Gastroesophageal sphincter (tissue), 3 donors: ENCODE measurements at regions not wholly inside any gene's neighbourhood (a gene's known extent, or its start where the extent isn't known, plus 50 kb on each side); places are given as distances from the start of the nearest gene placed in this dataset.

ENCODE experiments used
- POLR2A ChIP-seq, 2 donors: fragments of 450-650 bp; IDR thresholded peaks; one replicate each; pipeline ENCODE4 v1.6.1; 2017; ENCODE audit warnings: antibody characterized with exemption in 2 of 2, mild to moderate bottlenecking in 2 of 2, moderate library complexity in 1 of 2
- POLR2AphosphoS5 ChIP-seq: sonication (generic); formaldehyde crosslinking; IDR thresholded peaks from one replicate; pipeline ENCODE4 v1.6.1; 2017; ENCODE audit warnings: antibody characterized with exemption
- TF ChIP-seq, protein P1 (sequence below), 4 experiments: fragments of 200-600 bp in 2 of 4; fragments of 450-650 bp in 2 of 4; sonication (generic) in 1 of 4; IDR thresholded peaks; one replicate each; pipeline ENCODE4 v1.5.1; 2017 to 2019; ENCODE audit warnings: antibody characterized with exemption in 4 of 4, mild to moderate bottlenecking in 2 of 4, moderate library complexity in 2 of 4

GRCh38 chr10:35770817-35771355 is 128.8 kb upstream of the FZD8 start:
- TF ChIP-seq POLR2A (IDR thresholded peaks at IDR 0.05) (no peak), POLR2AphosphoS5 (no peak)
- TF ChIP-seq, protein P1, sequence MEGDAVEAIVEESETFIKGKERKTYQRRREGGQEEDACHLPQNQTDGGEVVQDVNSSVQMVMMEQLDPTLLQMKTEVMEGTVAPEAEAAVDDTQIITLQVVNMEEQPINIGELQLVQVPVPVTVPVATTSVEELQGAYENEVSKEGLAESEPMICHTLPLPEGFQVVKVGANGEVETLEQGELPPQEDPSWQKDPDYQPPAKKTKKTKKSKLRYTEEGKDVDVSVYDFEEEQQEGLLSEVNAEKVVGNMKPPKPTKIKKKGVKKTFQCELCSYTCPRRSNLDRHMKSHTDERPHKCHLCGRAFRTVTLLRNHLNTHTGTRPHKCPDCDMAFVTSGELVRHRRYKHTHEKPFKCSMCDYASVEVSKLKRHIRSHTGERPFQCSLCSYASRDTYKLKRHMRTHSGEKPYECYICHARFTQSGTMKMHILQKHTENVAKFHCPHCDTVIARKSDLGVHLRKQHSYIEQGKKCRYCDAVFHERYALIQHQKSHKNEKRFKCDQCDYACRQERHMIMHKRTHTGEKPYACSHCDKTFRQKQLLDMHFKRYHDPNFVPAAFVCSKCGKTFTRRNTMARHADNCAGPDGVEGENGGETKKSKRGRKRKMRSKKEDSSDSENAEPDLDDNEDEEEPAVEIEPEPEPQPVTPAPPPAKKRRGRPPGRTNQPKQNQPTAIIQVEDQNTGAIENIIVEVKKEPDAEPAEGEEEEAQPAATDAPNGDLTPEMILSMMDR (IDR thresholded peaks at IDR 0.05) = no peak
